ENCODE measurements at regions not wholly inside any gene's neighbourhood (a gene's known extent, or its start where the extent isn't known, plus 50 kb on each side); places are given as distances from the start of the nearest gene placed in this dataset.
"Not testable (repeated sequence)": the region's sequence is repeated elsewhere in the genome, so short reads cannot be mapped to it uniquely, and the experiment has no call there.

GRCh38 chr22:47543447-47543846 lies 781.0 kb downstream of the TBC1D22A start:
- no peak for DNase-seq (ENCODE audit: low spot score)

GRCh38 chr22:47540011-47540410 lies 777.6 kb downstream of the TBC1D22A start:
- DNase-seq (ENCODE audit: low spot score): no peak

- DNase-seq (ENCODE audit: low spot score): no peak
These were observed 776.9 kb downstream of the TBC1D22A start for GRCh38 chr22:47539374-47539773.

GRCh38 chr22:47535681-47536080 lies 773.2 kb downstream of the TBC1D22A start:
- DNase-seq (ENCODE audit: low spot score): no peak

- DNase-seq (ENCODE audit: low spot score): no peak
These were observed 772.5 kb downstream of the TBC1D22A start for GRCh38 chr22:47534804-47535410.

- no peak for DNase-seq (ENCODE audit: low spot score)
These were observed 771.7 kb downstream of the TBC1D22A start for GRCh38 chr22:47533961-47534803.

- no peak for DNase-seq (ENCODE audit: low spot score)
These were observed 754.6 kb downstream of the TBC1D22A start for GRCh38 chr22:47517062-47517461.

- DNase-seq (ENCODE audit: low spot score): no peak
These were observed 753.1 kb downstream of the TBC1D22A start for GRCh38 chr22:47515384-47516125.

GRCh38 chr22:47512617-47513016 lies 750.2 kb downstream of the TBC1D22A start:
- DNase-seq (ENCODE audit: low spot score): no peak

- no peak for DNase-seq (ENCODE audit: low spot score)
These were observed 742.5 kb downstream of the TBC1D22A start for GRCh38 chr22:47504962-47505361.

- no peak for DNase-seq (ENCODE audit: low spot score)
These were observed 736.6 kb downstream of the TBC1D22A start for GRCh38 chr22:47498969-47499495.

- no peak for DNase-seq (ENCODE audit: low spot score)
These were observed 735.2 kb downstream of the TBC1D22A start for GRCh38 chr22:47497666-47498065.

- DNase-seq (ENCODE audit: low spot score): no peak
These were observed 732.7 kb downstream of the TBC1D22A start for GRCh38 chr22:47495110-47495509.

GRCh38 chr22:47488131-47488530 lies 725.7 kb downstream of the TBC1D22A start:
- not testable (repeated sequence) for DNase-seq (ENCODE audit: low spot score)

GRCh38 chr22:47486569-47487312 lies 724.3 kb downstream of the TBC1D22A start:
- DNase-seq (ENCODE audit: low spot score): no peak

- DNase-seq (ENCODE audit: low spot score): no peak
These were observed 722.6 kb downstream of the TBC1D22A start for GRCh38 chr22:47484960-47485569.

GRCh38 chr22:47476231-47476630 lies 713.8 kb downstream of the TBC1D22A start:
- no peak for DNase-seq (ENCODE audit: low spot score)

GRCh38 chr22:47474895-47475294 lies 712.4 kb downstream of the TBC1D22A start:
- DNase-seq (ENCODE audit: low spot score): no peak

- no peak for DNase-seq (ENCODE audit: low spot score)
These were observed 712.0 kb downstream of the TBC1D22A start for GRCh38 chr22:47474464-47474863.

GRCh38 chr22:47472636-47473035 lies 710.2 kb downstream of the TBC1D22A start:
- no peak for DNase-seq (ENCODE audit: low spot score)

- no peak for DNase-seq (ENCODE audit: low spot score)
These were observed 709.0 kb downstream of the TBC1D22A start for GRCh38 chr22:47471406-47471805.
